ENCODE measurements at regions not wholly inside any gene's neighbourhood (a gene's known extent, or its start where the extent isn't known, plus 50 kb on each side); places are given as distances from the start of the nearest gene placed in this dataset.

DNA sequence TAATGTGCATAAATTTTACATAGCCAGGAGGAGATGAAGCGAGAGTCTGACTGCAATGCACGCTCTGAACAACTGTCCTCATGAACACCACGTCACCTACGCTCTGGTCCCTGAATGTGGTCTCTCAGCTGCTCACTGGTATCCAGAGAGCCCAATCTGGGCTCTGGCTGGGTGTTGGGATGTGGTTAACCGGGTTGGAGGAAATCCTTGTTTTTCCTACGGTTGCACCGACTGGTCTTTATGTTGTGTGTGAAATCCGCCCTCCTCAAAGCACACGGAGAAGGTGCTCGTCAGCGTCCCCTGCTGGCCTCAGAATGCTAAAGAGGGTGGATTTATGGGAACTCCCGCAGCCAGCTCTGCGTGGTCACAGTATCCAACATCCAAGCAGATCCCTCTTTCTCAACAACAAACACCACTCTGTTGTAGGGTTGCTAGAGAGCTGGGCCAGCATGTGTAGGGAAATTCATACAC is 51.8 kb upstream of the FAM89A start (continued):
- TF ChIP-seq CEBPB (tag; IDR thresholded peaks at IDR 0.05) = 0 out of 2 replicates have a peak, but pooled peaks have one; percentile 8
- peak; percentile 56; the same call in 1 of the 2 replicates for TF ChIP-seq XRCC5 (IDR thresholded peaks at IDR 0.05; ENCODE audit: low read depth, low read length)
- peak; percentile 52 for TF ChIP-seq ZFP36 (IDR thresholded peaks at IDR 0.05; ENCODE audit: low read depth, low read length, partially characterized antibody)
- no peak for TF ChIP-seq THRAP3 (IDR thresholded peaks at IDR 0.05; ENCODE audit: borderline replicate concordance)
- no peak for TF ChIP-seq ZNF347 (CRISPR knock-in tag; IDR thresholded peaks at IDR 0.05; ENCODE audit: low read depth)
- TF ChIP-seq ATF1 (CRISPR knock-in tag; IDR thresholded peaks at IDR 0.05) = no peak
- 0 out of 2 replicates have a peak, but pooled peaks have one; percentile 25 for TF ChIP-seq ATF1 (tag; IDR thresholded peaks at IDR 0.05)
- peak; percentile 49; the same call in 1 of the 2 replicates for TF ChIP-seq LCOR (CRISPR knock-in tag; IDR thresholded peaks at IDR 0.05)
- TF ChIP-seq STAG1 (CRISPR knock-in tag; IDR thresholded peaks at IDR 0.05; ENCODE audit: borderline replicate concordance) = peak; percentile 52; the same call in 1 of the 2 replicates
- TF ChIP-seq MYNN (IDR thresholded peaks at IDR 0.05) = no peak; the same call in 1 of the 2 replicates
- TF ChIP-seq MYNN (CRISPR knock-in tag; IDR thresholded peaks at IDR 0.05) = no peak
- TF ChIP-seq, protein P1, sequence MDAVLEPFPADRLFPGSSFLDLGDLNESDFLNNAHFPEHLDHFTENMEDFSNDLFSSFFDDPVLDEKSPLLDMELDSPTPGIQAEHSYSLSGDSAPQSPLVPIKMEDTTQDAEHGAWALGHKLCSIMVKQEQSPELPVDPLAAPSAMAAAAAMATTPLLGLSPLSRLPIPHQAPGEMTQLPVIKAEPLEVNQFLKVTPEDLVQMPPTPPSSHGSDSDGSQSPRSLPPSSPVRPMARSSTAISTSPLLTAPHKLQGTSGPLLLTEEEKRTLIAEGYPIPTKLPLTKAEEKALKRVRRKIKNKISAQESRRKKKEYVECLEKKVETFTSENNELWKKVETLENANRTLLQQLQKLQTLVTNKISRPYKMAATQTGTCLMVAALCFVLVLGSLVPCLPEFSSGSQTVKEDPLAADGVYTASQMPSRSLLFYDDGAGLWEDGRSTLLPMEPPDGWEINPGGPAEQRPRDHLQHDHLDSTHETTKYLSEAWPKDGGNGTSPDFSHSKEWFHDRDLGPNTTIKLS (IDR thresholded peaks at IDR 0.05; ENCODE audit: borderline replicate concordance, low read depth) = no peak
- TF ChIP-seq KLF16 (IDR thresholded peaks at IDR 0.05) = peak; percentile 73
- TF ChIP-seq, protein P2, sequence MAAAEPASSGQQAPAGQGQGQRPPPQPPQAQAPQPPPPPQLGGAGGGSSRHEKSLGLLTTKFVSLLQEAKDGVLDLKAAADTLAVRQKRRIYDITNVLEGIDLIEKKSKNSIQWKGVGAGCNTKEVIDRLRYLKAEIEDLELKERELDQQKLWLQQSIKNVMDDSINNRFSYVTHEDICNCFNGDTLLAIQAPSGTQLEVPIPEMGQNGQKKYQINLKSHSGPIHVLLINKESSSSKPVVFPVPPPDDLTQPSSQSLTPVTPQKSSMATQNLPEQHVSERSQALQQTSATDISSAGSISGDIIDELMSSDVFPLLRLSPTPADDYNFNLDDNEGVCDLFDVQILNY (CRISPR knock-in tag; IDR thresholded peaks at IDR 0.05) = no peak
- TF ChIP-seq ZHX1 (conservative IDR thresholded peaks at IDR 0.05; ENCODE audit: low read length) = 0 out of 2 replicates have a peak, but pooled peaks have one; percentile 69
- TF ChIP-seq MLX (CRISPR knock-in tag; conservative IDR thresholded peaks at IDR 0.05) = 0 out of 4 replicates have a peak, but pooled peaks of 1 of the 2 experiments have one; percentile 51
- no peak for TF ChIP-seq ETS2 (tag; IDR thresholded peaks at IDR 0.05; ENCODE audit: borderline replicate concordance, poor library complexity, severe bottlenecking)
- TF ChIP-seq, protein P3, sequence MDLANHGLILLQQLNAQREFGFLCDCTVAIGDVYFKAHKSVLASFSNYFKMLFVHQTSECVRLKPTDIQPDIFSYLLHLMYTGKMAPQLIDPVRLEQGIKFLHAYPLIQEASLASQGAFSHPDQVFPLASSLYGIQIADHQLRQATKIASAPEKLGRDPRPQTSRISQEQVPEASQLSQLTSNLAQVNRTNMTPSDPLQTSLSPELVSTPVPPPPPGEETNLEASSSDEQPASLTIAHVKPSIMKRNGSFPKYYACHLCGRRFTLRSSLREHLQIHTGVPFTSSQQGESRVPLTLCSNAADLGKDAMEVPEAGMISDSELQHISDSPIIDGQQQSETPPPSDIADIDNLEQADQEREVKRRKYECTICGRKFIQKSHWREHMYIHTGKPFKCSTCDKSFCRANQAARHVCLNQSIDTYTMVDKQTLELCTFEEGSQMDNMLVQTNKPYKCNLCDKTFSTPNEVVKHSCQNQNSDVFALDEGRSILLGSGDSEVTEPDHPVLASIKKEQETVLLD (IDR thresholded peaks at IDR 0.05) = no peak
- TF ChIP-seq, protein P4, sequence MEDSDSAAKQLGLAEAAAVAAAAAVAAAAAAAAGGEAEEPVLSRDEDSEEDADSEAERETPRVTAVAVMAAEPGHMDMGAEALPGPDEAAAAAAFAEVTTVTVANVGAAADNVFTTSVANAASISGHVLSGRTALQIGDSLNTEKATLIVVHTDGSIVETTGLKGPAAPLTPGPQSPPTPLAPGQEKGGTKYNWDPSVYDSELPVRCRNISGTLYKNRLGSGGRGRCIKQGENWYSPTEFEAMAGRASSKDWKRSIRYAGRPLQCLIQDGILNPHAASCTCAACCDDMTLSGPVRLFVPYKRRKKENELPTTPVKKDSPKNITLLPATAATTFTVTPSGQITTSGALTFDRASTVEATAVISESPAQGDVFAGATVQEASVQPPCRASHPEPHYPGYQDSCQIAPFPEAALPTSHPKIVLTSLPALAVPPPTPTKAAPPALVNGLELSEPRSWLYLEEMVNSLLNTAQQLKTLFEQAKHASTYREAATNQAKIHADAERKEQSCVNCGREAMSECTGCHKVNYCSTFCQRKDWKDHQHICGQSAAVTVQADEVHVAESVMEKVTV (CRISPR knock-in tag; IDR thresholded peaks at IDR 0.05) = peak; percentile 68
- TF ChIP-seq RUNX1 (IDR thresholded peaks at IDR 0.05; ENCODE audit: low read depth) = 0 out of 2 replicates have a peak, but pooled peaks have one; percentile 42

Data from K562 (cell line).